ENCODE measurements at regions not wholly inside any gene's neighbourhood (a gene's known extent, or its start where the extent isn't known, plus 50 kb on each side); places are given as distances from the start of the nearest gene placed in this dataset.

DNA sequence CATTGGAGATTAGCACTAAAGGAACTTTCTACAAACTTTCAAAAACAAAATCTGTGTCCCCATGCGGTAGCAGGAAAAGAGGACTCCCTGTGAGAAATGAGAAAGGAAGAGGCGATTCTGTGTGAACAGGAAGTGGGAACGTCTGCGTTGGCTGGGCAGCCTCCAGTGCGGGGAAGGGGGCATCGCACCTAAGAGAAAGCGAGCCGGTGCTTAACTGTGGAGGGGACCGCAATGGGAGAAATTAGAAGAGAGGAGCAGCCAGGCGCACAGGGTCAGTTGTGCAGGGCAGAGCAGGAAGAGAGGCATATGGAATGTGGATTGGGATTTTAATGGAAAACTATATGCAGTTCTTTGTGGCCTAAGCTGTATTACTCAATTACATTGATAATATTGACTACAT is 77.4 kb upstream of the DOCK9 start:
- DNase-seq (ENCODE audit: low read depth) = no peak

GRCh38 chr13:99055735-99056134 is 77.9 kb upstream of the DOCK9 start:
- no peak for DNase-seq (ENCODE audit: low read depth)

DNA sequence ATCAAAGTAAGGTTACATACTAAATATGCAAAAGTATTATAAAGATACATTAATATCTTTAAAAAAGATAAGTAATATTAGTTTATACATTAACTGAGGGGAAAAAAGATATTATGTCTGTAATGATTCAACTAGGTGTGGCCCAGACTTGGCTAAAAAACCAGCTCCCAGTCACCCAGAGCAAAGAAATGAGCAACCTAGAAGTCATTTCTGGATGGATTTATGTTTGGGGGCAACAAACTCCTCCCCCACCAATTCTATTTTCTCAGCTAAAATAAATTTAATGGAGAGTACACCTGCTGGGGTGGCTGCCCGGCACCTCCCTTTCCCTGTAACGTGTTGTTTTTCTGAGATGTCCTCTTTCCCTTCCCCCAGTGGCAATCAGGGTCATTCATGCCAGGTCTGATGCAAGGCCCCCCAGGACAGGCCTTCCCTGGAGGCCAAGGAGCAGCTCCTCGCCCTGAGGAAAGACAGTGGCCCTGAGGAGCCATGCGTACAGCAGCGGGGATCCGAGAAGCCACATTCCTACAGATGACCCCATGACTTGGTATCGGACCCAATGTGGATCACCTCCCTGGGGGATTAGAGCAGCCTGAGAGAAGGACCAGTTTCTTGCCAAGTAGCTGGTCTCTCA is 78.6 kb upstream of the DOCK9 start:
- no peak for DNase-seq (ENCODE audit: low read depth)

- DNase-seq (ENCODE audit: low read depth) = no peak
These were observed 79.6 kb upstream of the DOCK9 start for GRCh38 chr13:99057310-99057975.

GRCh38 chr13:99058527-99059495 is 80.9 kb upstream of the DOCK9 start:
- DNase-seq (ENCODE audit: low read depth) = no peak

GRCh38 chr13:99059498-99060075 is 81.7 kb upstream of the DOCK9 start:
- DNase-seq (ENCODE audit: low read depth) = no peak

DNA sequence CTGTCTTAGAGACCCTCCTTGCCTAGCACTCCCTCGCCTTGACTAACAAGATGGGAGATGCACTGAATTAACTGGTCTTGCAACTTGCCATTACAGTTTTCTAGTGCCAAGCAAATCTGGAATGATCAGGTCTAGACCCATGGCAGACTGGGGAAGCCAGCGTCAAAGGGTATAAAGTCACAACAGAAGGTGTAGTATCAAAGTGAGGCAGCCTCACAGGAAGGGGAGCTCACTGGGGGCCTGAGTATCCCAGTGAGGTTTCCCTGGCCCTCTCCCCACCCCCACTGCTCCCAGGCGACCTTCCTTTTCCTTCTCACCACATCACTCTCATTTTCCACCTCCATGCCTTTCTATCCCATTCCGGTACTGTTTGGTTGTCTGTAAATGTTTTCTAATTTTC is 83.5 kb upstream of the DOCK9 start:
- no peak for DNase-seq (ENCODE audit: low read depth)

- peak; percentile 88 for DNase-seq (ENCODE audit: low read depth)
These were observed 84.7 kb upstream of the DOCK9 start for GRCh38 chr13:99062593-99062992.

GRCh38 chr13:99063178-99063577 is 85.3 kb upstream of the DOCK9 start:
- no peak for DNase-seq (ENCODE audit: low read depth)

DNA sequence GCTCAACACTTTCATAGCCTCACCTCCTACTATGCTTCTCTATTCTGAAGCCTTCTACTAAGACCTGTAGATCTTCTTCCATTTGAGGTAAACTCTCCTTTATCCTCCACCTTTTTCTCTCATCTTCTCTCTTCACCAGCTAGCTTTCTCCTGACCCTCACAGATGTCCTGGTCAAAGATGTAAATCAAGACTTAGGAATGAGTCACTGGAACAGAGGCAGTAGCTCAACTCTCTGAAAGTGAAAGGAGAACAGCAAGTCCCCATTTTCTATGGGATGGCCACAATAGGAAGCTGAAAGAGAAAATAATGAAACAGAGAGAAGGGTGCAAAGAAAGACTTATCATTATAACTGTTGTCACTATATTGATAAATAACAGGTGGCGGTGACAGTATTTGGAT is 86.1 kb upstream of the DOCK9 start:
- peak; percentile 56 for DNase-seq (ENCODE audit: low read depth)

GRCh38 chr13:99064624-99065234 is 86.9 kb upstream of the DOCK9 start:
- DNase-seq (ENCODE audit: low read depth) = no peak

DNA sequence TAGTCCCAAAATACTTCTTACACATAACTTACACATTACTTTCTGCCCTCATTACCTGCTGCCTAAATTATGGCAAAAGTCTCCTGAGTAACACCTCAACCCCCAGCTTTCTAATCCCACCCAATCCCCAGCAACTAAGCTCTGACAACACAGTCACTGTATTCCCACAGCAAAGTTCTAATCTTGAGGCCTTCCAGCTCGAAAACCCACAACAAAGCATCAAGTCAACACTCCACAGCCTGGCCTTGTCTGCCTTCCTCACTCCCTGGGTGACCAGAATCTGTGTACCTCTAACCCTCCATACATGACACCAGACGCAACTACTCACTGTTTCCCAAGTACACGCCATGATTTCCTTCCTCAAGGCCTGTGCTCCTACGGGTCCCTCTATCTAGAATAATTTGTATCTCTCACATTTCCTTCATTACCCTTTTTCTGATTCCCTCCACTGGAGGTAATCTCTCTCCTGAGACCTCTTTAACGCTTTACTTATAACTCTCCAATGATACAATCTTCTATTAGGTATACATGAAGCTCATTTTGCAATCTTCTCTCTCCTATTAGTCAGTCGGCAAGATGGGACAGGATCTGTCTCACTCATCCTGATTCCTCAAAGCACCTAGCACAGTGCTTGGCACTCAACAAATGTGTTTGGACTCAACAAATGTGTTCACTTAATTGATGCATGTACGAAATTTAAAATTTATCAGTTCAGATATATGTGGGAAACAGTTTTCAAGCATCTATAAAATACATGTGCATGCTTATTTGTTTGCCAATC is 87.6 kb upstream of the DOCK9 start:
- no peak for DNase-seq (ENCODE audit: low read depth)

DNA sequence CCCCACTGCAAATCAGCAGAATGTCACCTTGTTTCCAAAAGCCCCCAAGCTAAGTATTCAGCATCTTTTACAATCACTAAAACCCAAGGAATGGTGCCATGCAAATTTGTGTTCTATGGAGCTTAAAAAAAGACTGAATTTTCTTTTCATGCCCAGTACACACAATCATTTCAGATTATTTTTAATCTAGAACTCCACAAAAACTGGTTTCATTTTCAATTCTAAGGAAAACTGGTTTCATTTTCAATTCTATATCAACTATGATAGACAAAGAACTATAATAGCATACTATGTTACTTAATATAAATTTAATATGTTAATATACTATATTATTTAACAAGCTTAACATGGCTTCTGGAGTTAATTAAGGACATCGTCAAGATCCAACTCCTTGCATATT is 88.4 kb upstream of the DOCK9 start:
- DNase-seq (ENCODE audit: low read depth) = no peak

DNA sequence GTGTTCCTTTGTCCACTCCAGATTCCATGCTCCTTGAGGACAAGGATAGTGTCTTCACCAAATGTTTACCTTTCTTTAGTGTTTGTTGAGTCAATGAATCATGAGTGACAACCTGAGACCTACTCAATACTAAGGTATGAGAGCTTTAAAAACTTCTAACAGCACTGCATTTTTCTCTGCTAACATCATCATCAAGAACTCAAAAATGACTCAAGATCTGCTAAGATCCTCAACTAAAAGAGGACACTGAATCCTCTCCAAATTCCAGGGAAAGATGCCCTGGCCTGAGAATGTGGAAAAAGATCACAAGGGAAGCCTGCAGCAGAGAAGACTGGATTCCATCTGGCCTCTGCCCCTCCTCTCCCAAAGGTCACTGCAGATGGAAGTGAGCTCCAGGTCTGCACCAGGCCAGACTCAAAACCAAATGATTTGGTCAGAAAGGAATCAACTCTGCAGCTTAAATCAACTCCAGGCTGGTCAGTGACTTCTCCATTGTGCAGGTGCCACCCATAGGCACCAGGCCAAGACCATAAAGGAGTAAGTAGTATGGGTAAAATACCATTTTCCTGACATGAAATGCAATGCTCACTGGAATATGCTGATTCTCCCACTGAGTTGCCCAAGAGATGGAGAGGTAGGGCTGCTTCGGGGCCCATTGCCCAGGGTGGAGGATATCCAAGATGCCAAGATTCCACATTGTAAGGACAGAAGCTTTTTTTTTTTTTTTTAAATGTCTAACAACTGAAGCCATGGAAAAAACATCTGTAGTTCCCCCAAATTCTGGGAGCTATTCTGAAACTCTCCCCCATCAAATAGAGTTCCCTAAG is 89.5 kb upstream of the DOCK9 start:
- DNase-seq (ENCODE audit: low read depth) = peak; percentile 89

DNA sequence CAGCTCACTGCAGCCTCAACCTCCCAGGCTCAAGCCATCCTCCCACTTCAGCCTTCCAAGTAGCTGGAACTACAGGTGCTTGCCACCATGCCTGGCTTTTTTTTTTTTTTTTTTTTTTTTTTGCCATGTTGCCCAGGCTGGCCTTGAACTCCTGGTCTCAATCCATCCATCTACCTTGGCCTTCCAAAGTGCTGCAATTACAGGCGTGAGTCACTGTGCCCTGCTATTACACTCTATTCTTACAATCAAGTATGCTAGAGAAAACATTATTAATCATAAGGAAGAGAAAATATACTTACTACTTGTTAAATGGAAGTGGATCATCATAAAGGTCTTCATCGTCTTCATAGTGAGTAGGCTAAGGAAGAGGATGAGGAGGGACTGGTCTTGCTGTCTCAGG is 93.3 kb upstream of the DOCK9 start:
- DNase-seq (ENCODE audit: low read depth) = no peak

DNA sequence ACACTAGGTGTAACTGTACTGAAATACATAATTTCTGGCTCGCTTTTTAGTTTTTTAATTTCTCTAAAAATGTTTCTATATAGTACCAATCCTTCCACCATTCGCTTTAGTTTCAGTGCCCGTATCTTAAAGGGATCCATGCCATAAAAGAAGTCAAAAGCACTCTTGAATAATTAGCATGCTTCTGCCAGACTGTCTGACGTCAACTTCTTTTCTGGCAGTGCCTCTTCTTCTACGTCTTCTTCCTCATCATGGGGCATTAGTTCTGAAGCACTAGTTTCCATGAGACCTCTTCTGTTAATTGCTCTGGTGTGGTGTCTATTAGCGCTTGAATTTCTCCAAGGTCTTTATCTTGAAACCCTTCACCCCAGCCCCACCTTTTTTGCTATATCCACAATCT is 93.8 kb upstream of the DOCK9 start:
- no peak for DNase-seq (ENCODE audit: low read depth)

DNA sequence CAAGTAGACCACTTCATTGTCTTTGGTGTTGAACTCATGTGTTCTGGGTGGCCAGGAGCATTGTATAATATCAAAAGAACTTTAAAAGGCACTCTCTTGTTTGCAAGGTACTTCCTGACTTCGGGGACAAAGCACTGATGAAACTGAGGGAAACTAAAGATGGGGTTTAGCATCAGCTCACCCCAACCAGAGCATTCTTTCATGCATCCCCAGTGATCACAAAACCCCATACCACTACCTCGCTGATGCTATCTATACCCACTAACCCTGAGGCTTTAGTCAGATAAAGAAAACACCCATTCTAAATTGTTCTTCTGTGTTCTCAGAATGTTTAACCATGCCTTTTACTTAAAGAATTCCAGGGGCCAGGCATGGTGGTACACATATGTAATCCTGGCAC is 94.5 kb upstream of the DOCK9 start:
- no peak for DNase-seq (ENCODE audit: low read depth)

DNA sequence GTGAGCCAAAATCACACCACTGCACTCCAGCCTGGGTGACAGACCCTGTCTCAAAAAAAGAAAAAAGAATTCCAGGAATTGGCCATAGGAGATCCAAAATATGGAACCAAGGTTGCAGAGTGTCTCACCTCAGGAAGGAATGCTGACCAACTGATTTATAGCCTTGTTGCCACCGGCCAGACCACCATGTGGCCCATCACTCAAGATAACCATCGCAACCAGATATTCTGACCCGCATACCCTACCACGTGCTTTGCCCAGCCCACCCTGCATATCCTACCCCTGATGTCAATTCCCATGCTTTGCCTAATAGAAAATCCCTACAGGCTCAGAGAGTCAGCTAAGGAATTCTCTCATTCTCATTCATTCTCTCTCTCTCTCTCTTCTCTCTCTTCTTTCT is 95.1 kb upstream of the DOCK9 start:
- no peak for DNase-seq (ENCODE audit: low read depth)

DNA sequence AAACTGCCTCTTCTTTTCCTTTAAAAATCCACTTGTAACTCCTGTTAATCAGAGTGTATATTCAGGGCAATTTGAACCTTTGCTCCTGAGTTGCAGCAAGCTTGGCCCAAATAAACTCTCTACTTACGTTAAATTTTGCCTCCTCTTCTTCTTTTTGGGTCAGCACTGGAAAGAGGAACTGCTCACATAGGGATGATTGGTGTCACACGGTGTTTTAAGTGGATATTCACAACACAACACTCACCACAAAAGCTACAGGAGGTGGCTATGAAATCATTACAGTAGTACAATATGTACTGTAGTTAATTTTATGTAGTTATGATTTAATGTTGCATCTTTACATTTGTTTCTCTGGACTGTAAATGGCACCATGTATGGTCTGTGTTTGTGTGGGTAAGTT is 96.8 kb upstream of the DOCK9 start:
- DNase-seq (ENCODE audit: low read depth) = no peak

All from M059J (cell line).